GM12891 (cell line): ENCODE measurements at regions not wholly inside any gene's neighbourhood (a gene's known extent, or its start where the extent isn't known, plus 50 kb on each side); places are given as distances from the start of the nearest gene placed in this dataset.

Source experiments
- POLR2A ChIP-seq: IDR thresholded peaks from 2 replicates; pipeline ENCODE4 v1.6.1; 2011; ENCODE audit warnings: low read depth, low read length, control low read depth
- POLR2AphosphoS5 ChIP-seq: IDR thresholded peaks from 2 replicates; pipeline ENCODE4 v1.6.1; 2011; ENCODE audit warnings: low read depth, low read length, control low read depth
- SPI1 ChIP-seq: IDR thresholded peaks from 2 replicates; pipeline ENCODE4 v1.6.1; 2011; ENCODE audit warnings: low read depth, low read length, control low read depth
- TAF1 ChIP-seq: IDR thresholded peaks from 2 replicates; pipeline ENCODE4 v1.6.1; 2011; ENCODE audit warnings: low read depth, low read length, control low read depth

DNA sequence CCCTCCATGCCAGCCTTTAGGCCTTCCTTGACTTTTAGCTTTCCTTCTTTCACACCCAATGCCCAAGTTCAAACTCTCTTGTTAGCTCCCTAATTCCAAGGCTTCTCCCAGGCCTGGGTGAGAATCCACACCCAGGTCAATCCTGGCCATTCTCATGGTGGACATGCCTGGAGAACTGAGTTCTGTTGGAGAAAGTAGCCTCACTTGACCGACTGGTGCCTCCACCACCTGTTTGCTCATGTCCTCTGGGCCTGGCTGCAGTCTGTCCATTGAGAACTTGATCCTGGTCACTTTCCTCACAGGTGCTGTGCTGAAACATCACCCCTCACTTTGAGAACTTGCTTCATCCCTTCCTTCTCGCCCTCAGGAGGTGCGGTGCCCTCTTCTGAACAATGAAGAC, 189.1 kb upstream of the TWIST2 start:
- no peak for TF ChIP-seq POLR2AphosphoS5
- no peak for TF ChIP-seq TAF1
- no peak for TF ChIP-seq POLR2A
- TF ChIP-seq SPI1, result no peak
